Neural cell (in vitro differentiated cells): ENCODE measurements at regions not wholly inside any gene's neighbourhood (a gene's known extent, or its start where the extent isn't known, plus 50 kb on each side); places are given as distances from the start of the nearest gene placed in this dataset.

Experiments
- H2AFZ ChIP-seq: fragments of 200-600, 300-800 bp; sonication (generic), shearing (Covaris generic); 2 replicates; pipeline ENCODE4 v1.6.0; 2014; ENCODE audit warnings: low read depth, mild to moderate bottlenecking, antibody characterized with exemption, low read length, moderate library complexity
- H3F3A ChIP-seq: fragments of 200-600 bp; shearing (Covaris generic); 2 replicates; pipeline ENCODE4 v1.6.1; 2016; ENCODE audit warnings: mild to moderate bottlenecking, moderate library complexity, mixed read lengths, antibody characterized with exemption, low read length; ENCODE audit not compliant: insufficient read depth, poor library complexity, severe bottlenecking
- H3K27ac ChIP-seq: fragments of 200-600, 300-800 bp; sonication (generic), shearing (Covaris generic); 2 replicates; pipeline ENCODE4 v1.5.1; 2014; ENCODE audit warnings: mild to moderate bottlenecking, low read length, moderate library complexity
- H3K27me3 ChIP-seq: fragments of 300-800, 200-600 bp; sonication (generic), shearing (Covaris generic); 2 replicates; pipeline ENCODE4 v1.6.0; 2014; ENCODE audit warnings: mild to moderate bottlenecking, low read depth, low read length, moderate library complexity; ENCODE audit not compliant: insufficient read depth
- H3K36me3 ChIP-seq: fragments of 300-800, 200-600 bp; sonication (generic), shearing (Covaris generic); 2 replicates; pipeline ENCODE4 v1.5.1; 2014; ENCODE audit warnings: mild to moderate bottlenecking, antibody characterized with exemption, low read length, moderate library complexity; ENCODE audit not compliant: insufficient read depth
- H3K4me2 ChIP-seq: fragments of 300-800, 200-600 bp; sonication (generic), shearing (Covaris generic); 2 replicates; pipeline ENCODE4 v1.6.0; 2014; ENCODE audit warnings: mild to moderate bottlenecking, low read length
- H3K4me3 ChIP-seq: fragments of 300-800, 200-600 bp; sonication (generic), shearing (Covaris generic); 2 replicates; pipeline ENCODE4 v1.5.1; 2014; ENCODE audit warnings: mild to moderate bottlenecking, low read length, moderate library complexity
- H3K79me2 ChIP-seq: fragments of 200-600 bp; shearing (Covaris generic); replicated peaks from 2 replicates; pipeline ENCODE4 v1.6.0; 2014; ENCODE audit warnings: mild to moderate bottlenecking, low read length, moderate library complexity; ENCODE audit not compliant: insufficient read depth
- H3K9ac ChIP-seq: fragments of 300-800, 200-600 bp; sonication (generic), shearing (Covaris generic); 2 replicates; pipeline ENCODE4 v1.6.1; 2016; ENCODE audit warnings: mild to moderate bottlenecking, low read length, mixed read lengths
- H3K9me2 ChIP-seq: fragments of 200-600 bp; shearing (Covaris generic); 2 replicates; pipeline ENCODE4 v1.6.1; 2016; ENCODE audit warnings: mild to moderate bottlenecking, low read length, mixed read lengths; ENCODE audit not compliant: insufficient read depth
- H3K9me3 ChIP-seq: fragments of 200-600, 300-800 bp; sonication (generic), shearing (Covaris generic); 2 replicates; pipeline ENCODE4 v1.6.1; 2016; ENCODE audit warnings: mild to moderate bottlenecking, mixed run types, low read length, moderate library complexity, mixed read lengths
- H4K20me1 ChIP-seq: fragments of 200-600 bp; shearing (Covaris generic); 2 replicates; pipeline ENCODE4 v1.6.1; 2016; ENCODE audit warnings: mild to moderate bottlenecking, mixed run types; ENCODE audit not compliant: insufficient read depth
- CTCF ChIP-seq: fragments of 450-650 bp; IDR thresholded peaks from 2 replicates; pipeline ENCODE4 v1.5.1; 2014; ENCODE audit warnings: antibody characterized with exemption, mild to moderate bottlenecking, moderate library complexity; ENCODE audit not compliant: poor library complexity, severe bottlenecking
- EP300 ChIP-seq: fragments of 450-650 bp; conservative IDR thresholded peaks from 2 replicates; pipeline ENCODE4 v1.6.1; 2014; ENCODE audit warnings: antibody characterized with exemption, mild to moderate bottlenecking, moderate library complexity; ENCODE audit not compliant: poor library complexity, severe bottlenecking
- EZH2 ChIP-seq: fragments of 200-600, 300-800 bp; shearing (Covaris generic), sonication (generic); IDR thresholded peaks from 2 replicates; pipeline ENCODE4 v1.6.1; 2014; ENCODE audit warnings: antibody characterized with exemption, low read length, borderline replicate concordance, mild to moderate bottlenecking; ENCODE audit not compliant: insufficient read depth, poor library complexity, severe bottlenecking
- MXI1 ChIP-seq: fragments of 450-650 bp; conservative IDR thresholded peaks from 2 replicates; pipeline ENCODE4 v1.6.1; 2014; ENCODE audit warnings: antibody characterized with exemption, mild to moderate bottlenecking; ENCODE audit not compliant: poor library complexity, severe bottlenecking
- POLR2AphosphoS5 ChIP-seq: IDR thresholded peaks from 2 replicates; pipeline ENCODE4 v1.6.1; 2012
- RAD21 ChIP-seq: fragments of 450-650 bp; conservative IDR thresholded peaks from 2 replicates; pipeline ENCODE4 v1.6.1; 2014; ENCODE audit warnings: antibody characterized with exemption, mild to moderate bottlenecking, moderate library complexity
- REST ChIP-seq: IDR thresholded peaks from 2 replicates; pipeline ENCODE4 v1.6.1; 2012; ENCODE audit warnings: borderline replicate concordance
- SMC3 ChIP-seq: fragments of 450-650 bp; conservative IDR thresholded peaks from 2 replicates; pipeline ENCODE4 v1.6.1; 2014; ENCODE audit warnings: antibody characterized with exemption, mild to moderate bottlenecking, moderate library complexity; ENCODE audit not compliant: poor library complexity
- TAF1 ChIP-seq: IDR thresholded peaks from 2 replicates; pipeline ENCODE4 v1.6.1; 2012; ENCODE audit warnings: low read depth

GRCh38 chr4:24203926-24204325 lies 314.1 kb upstream of the PPARGC1A start:
- Histone ChIP-seq H3K27ac (no peak overlapping the region), H3K9me3 (no peaks in the 10 kb centered on the region), H3K79me2 (no peaks in the 10 kb centered on the region), H2AFZ (no peak overlapping the region), H3K4me2 (no peak overlapping the region), H3K36me3 (no peaks in the 10 kb centered on the region), H3K4me3 (no peak overlapping the region), H3K27me3 (no peaks in the 10 kb centered on the region), H3K9me2 (no peaks in the 10 kb centered on the region), H3K9ac (no peak overlapping the region), H4K20me1 (no peaks in the 10 kb centered on the region), H3F3A (no peaks in the 10 kb centered on the region)
- TF ChIP-seq SMC3 (no peak), MXI1 (no peak), TAF1 (no peak), POLR2AphosphoS5 (no peak), CTCF (no peak), REST (no peak), EZH2 (no peak), EP300 (no peak), RAD21 (no peak)

- Histone ChIP-seq H3K9me3 (no peaks in the 10 kb centered on the region), H3K27me3 (no peaks in the 10 kb centered on the region), H3F3A (no peaks in the 10 kb centered on the region), H2AFZ (no peak overlapping the region), H3K36me3 (no peaks in the 10 kb centered on the region), H4K20me1 (no peaks in the 10 kb centered on the region), H3K4me3 (no peak overlapping the region), H3K9me2 (no peaks in the 10 kb centered on the region), H3K79me2 (no peaks in the 10 kb centered on the region), H3K4me2 (no peak overlapping the region), H3K27ac (no peak overlapping the region), H3K9ac (no peak overlapping the region)
- no peak for TF ChIP-seq MXI1
- no peak for TF ChIP-seq SMC3
Measured at GRCh38 chr4:24202579-24202978, 312.7 kb upstream of the PPARGC1A start.

- TF ChIP-seq TAF1 (no peak), RAD21 (no peak), EZH2 (no peak), SMC3 (no peak), EP300 (no peak)
Measured at GRCh38 chr4:24197955-24198354, 308.1 kb upstream of the PPARGC1A start.

More at GRCh38 chr4:24197955-24198354, 308.1 kb upstream of the PPARGC1A start:
- no peaks in the 10 kb centered on the region for H3K79me2 ChIP-seq
- no peak overlapping the region for H3K27ac ChIP-seq
- no peaks in the 10 kb centered on the region for H3K36me3 ChIP-seq
- no peak overlapping the region for H3K9ac ChIP-seq
- H3K4me2 ChIP-seq: no peak overlapping the region
- H3F3A ChIP-seq: no peaks in the 10 kb centered on the region
- H4K20me1 ChIP-seq: no peaks in the 10 kb centered on the region
- no peak overlapping the region for H2AFZ ChIP-seq
- H3K9me2 ChIP-seq: no peaks in the 10 kb centered on the region
- no peak overlapping the region for H3K4me3 ChIP-seq
- no peaks in the 10 kb centered on the region for H3K9me3 ChIP-seq
- H3K27me3 ChIP-seq: no peaks in the 10 kb centered on the region
